IMR-90 (cell line): ENCODE measurements at regions not wholly inside any gene's neighbourhood (a gene's known extent, or its start where the extent isn't known, plus 50 kb on each side); places are given as distances from the start of the nearest gene placed in this dataset.

Experiments
- ATAC-seq: fragments of 200-7000 bp; cut with Tn5 transposase; 2 replicates; pipeline ENCODE4 v1.9.1; 2020; ENCODE audit warnings: low read depth, mild to moderate bottlenecking, moderate library complexity
- BruUV-seq: library from RNA; stranded (reverse); fragments of 400-500 nt; replicated peaks from 2 replicates; lab custom pipeline; 2021; lab: Mats Ljungman, UMichigan
- CTCF ChIA-PET: fragments of 300-600 bp; formaldehyde crosslinking; extraction: SDS; loops from one replicate; lab custom pipeline; 2021; ENCODE audit warnings: antibody characterized with exemption; lab: Yijun Ruan, JAX
- POLR2A ChIA-PET: fragments of 300-600 bp; sonication (Branson Sonifier 250); formaldehyde crosslinking; loops from one replicate; lab custom pipeline; 2022; ENCODE audit warnings: antibody characterized with exemption; ENCODE audit not compliant: unreplicated experiment; lab: Charles Lee
- DNase-seq: peaks from one replicate; pipeline ENCODE4 v3.0.0; 2013
- H2AFZ ChIP-seq: replicated peaks from 2 replicates; pipeline ENCODE3; 2013; ENCODE audit warnings: low read length, mild to moderate bottlenecking; ENCODE audit not compliant: poor library complexity
- H2AK5ac ChIP-seq: 2 replicates; pipeline ENCODE4 v1.6.1; 2013; ENCODE audit warnings: low read depth, low read length, inconsistent platforms
- H2AK9ac ChIP-seq: replicated peaks from 2 replicates; pipeline ENCODE3; 2013; ENCODE audit warnings: mild to moderate bottlenecking, low read depth, low read length, moderate library complexity; ENCODE audit not compliant: poor library complexity
- H2BK120ac ChIP-seq: 2 replicates; pipeline ENCODE4 v1.6.1; 2013; ENCODE audit warnings: low read depth, low read length, inconsistent platforms
- H2BK15ac ChIP-seq: 3 replicates; pipeline ENCODE4 v1.6.1; 2013; ENCODE audit warnings: low read depth, low read length, inconsistent platforms
- H2BK20ac ChIP-seq: 2 replicates; pipeline ENCODE4 v1.6.1; 2013; ENCODE audit warnings: low read depth, mild to moderate bottlenecking, inconsistent platforms, low read length, moderate library complexity
- H2BK5ac ChIP-seq: 2 replicates; pipeline ENCODE4 v1.6.1; 2013; ENCODE audit warnings: mild to moderate bottlenecking, low read depth, low read length, inconsistent platforms; ENCODE audit not compliant: poor library complexity, severe bottlenecking
- H3K14ac ChIP-seq: replicated peaks from 2 replicates; pipeline ENCODE4 v1.6.1; 2013; ENCODE audit warnings: low read depth, low read length, inconsistent platforms
- H3K18ac ChIP-seq: 2 replicates; pipeline ENCODE4 v1.6.1; 2013; ENCODE audit warnings: low read depth, low read length, control low read depth
- H3K23ac ChIP-seq: 2 replicates; pipeline ENCODE4 v1.6.1; 2013; ENCODE audit warnings: low read depth, low read length, inconsistent platforms
- H3K27ac ChIP-seq: 2 replicates; pipeline ENCODE4 v1.5.1; 2013; ENCODE audit warnings: mild to moderate bottlenecking, control low read depth, low read length; ENCODE audit not compliant: insufficient read depth
- H3K27me3 ChIP-seq: 2 replicates; pipeline ENCODE4 v1.6.1; 2013; ENCODE audit warnings: low read length; ENCODE audit not compliant: control insufficient read depth, insufficient read depth
- H3K36me3 ChIP-seq: 2 replicates; pipeline ENCODE4 v1.6.1; 2013; ENCODE audit warnings: low read length, mixed read lengths; ENCODE audit not compliant: control insufficient read depth, insufficient read depth
- H3K4ac ChIP-seq: 2 replicates; pipeline ENCODE4 v1.6.1; 2013; ENCODE audit warnings: low read depth, low read length, inconsistent platforms
- H3K4me1 ChIP-seq: 2 replicates; pipeline ENCODE4 v1.6.1; 2013; ENCODE audit warnings: low read length, mixed read lengths; ENCODE audit not compliant: control insufficient read depth, insufficient read depth
- H3K4me2 ChIP-seq: 2 replicates; pipeline ENCODE4 v1.6.1; 2013; ENCODE audit warnings: low read depth, mild to moderate bottlenecking, control low read depth, low read length, moderate library complexity
- H3K4me3 ChIP-seq: 2 replicates; pipeline ENCODE4 v1.5.1; 2013; ENCODE audit warnings: low read depth, mild to moderate bottlenecking, control low read depth, low read length, moderate library complexity; ENCODE audit not compliant: insufficient read depth
- H3K56ac ChIP-seq: 2 replicates; pipeline ENCODE4 v1.6.1; 2013; ENCODE audit warnings: low read length, inconsistent platforms; ENCODE audit not compliant: insufficient read depth; ENCODE audit errors: extremely low read depth
- H3K79me1 ChIP-seq, 2 experiments: 2 replicates each; pipeline ENCODE4 v1.6.1; 2013; ENCODE audit warnings: low read length in 2 of 2, inconsistent platforms in 1 of 2, low read depth in 1 of 2
- H3K9ac ChIP-seq: 2 replicates; pipeline ENCODE4 v1.6.1; 2013; ENCODE audit warnings: low read depth, low read length, control low read depth
- H3K9me1 ChIP-seq: 2 replicates; pipeline ENCODE4 v1.6.1; 2013; ENCODE audit warnings: low read length, inconsistent platforms; ENCODE audit not compliant: insufficient read depth
- H3K9me3 ChIP-seq: 2 replicates; pipeline ENCODE4 v1.6.1; 2013; ENCODE audit warnings: low read length; ENCODE audit not compliant: control insufficient read depth, insufficient read depth
- H4K20me1 ChIP-seq: 2 replicates; pipeline ENCODE4 v1.6.1; 2013; ENCODE audit warnings: low read length, inconsistent platforms; ENCODE audit not compliant: insufficient read depth
- H4K5ac ChIP-seq: 2 replicates; pipeline ENCODE4 v1.6.1; 2013; ENCODE audit warnings: mild to moderate bottlenecking, low read depth, low read length, control low read depth
- H4K8ac ChIP-seq, 2 experiments: 2 replicates each; pipeline ENCODE4 v1.6.1; 2013; ENCODE audit warnings: low read depth in 2 of 2, low read length in 2 of 2, control low read depth in 1 of 2, inconsistent platforms in 1 of 2
- H4K91ac ChIP-seq: 2 replicates; pipeline ENCODE4 v1.6.1; 2013; ENCODE audit warnings: low read depth, low read length, inconsistent platforms; ENCODE audit not compliant: insufficient read depth
- BHLHE40 ChIP-seq: fragments of 150-350 bp; IDR thresholded peaks from 2 replicates; pipeline ENCODE4 v1.6.1; 2016; ENCODE audit warnings: mild to moderate bottlenecking, low read depth, low read length
- CEBPB ChIP-seq: IDR thresholded peaks from 2 replicates; pipeline ENCODE4 v1.6.1; 2012; ENCODE audit warnings: low read depth, low read length, improper control_type of control experiment
- CHD1 ChIP-seq: IDR thresholded peaks from 2 replicates; pipeline ENCODE4 v1.6.1; 2012; ENCODE audit warnings: low read depth, low read length, improper control_type of control experiment
- FOS ChIP-seq: fragments of 150-350 bp; IDR thresholded peaks from 2 replicates; pipeline ENCODE4 v1.6.1; 2016; ENCODE audit warnings: low read depth, low read length
- MAFK ChIP-seq: IDR thresholded peaks from 2 replicates; pipeline ENCODE4 v1.6.1; 2012; ENCODE audit warnings: low read depth, low read length, improper control_type of control experiment
- MAZ ChIP-seq: IDR thresholded peaks from 2 replicates; pipeline ENCODE4 v1.6.1; 2012; ENCODE audit warnings: low read depth, mild to moderate bottlenecking, low read length, improper control_type of control experiment, moderate library complexity, borderline replicate concordance
- MXI1 ChIP-seq: IDR thresholded peaks from 2 replicates; pipeline ENCODE4 v1.6.1; 2012; ENCODE audit warnings: low read depth, mild to moderate bottlenecking, low read length, moderate library complexity, borderline replicate concordance
- NFE2L2 ChIP-seq: fragments of 150-350 bp; IDR thresholded peaks from 2 replicates; pipeline ENCODE4 v1.6.1; 2016; ENCODE audit warnings: low read depth, mild to moderate bottlenecking, low read length
- POLR2A ChIP-seq: IDR thresholded peaks from 2 replicates; pipeline ENCODE4 v1.6.1; 2012; ENCODE audit warnings: mild to moderate bottlenecking, low read depth, low read length
- RAD21 ChIP-seq: IDR thresholded peaks from 2 replicates; pipeline ENCODE4 v1.6.1; 2012; ENCODE audit warnings: low read length, improper control_type of control experiment
- RCOR1 ChIP-seq: IDR thresholded peaks from 2 replicates; pipeline ENCODE4 v1.6.1; 2012; ENCODE audit warnings: mild to moderate bottlenecking, low read length, improper control_type of control experiment; ENCODE audit not compliant: insufficient replicate concordance
- RFX5 ChIP-seq: IDR thresholded peaks from 2 replicates; pipeline ENCODE4 v1.8.0; 2012; ENCODE audit warnings: low read depth, mild to moderate bottlenecking, low read length, moderate library complexity
- SMC3 ChIP-seq: fragments of 150-350 bp; IDR thresholded peaks from 2 replicates; pipeline ENCODE4 v1.6.1; 2016; ENCODE audit warnings: low read depth, mild to moderate bottlenecking, antibody characterized with exemption, low read length, moderate library complexity
- USF2 ChIP-seq: fragments of 150-350 bp; IDR thresholded peaks from 2 replicates; pipeline ENCODE4 v1.6.1; 2017; ENCODE audit warnings: mild to moderate bottlenecking, antibody characterized with exemption, low read length, low read depth
- WGBS, 2 experiments: methylation state at CpG; one replicate each; pipeline versions ENCODE4 v1.1.5 to v1.1.7; 2013; ENCODE audit warnings: missing lambda C conversion rate in 2 of 2; ENCODE audit not compliant: insufficient read length in 1 of 2; ENCODE audit errors: extremely low coverage in 2 of 2; 5-methylcytosine and 5-hydroxymethylcytosine counted together
- dilution Hi-C: fragments of 300-500 bp; cut with HindIII; formaldehyde crosslinking; loops from one replicate; pipeline ENCODE4 v1.14.3; 2018; ENCODE audit warnings: low sequenced_read_pairs; ENCODE audit not compliant: unreplicated experiment
- in situ Hi-C: fragments of 300-500 bp; cut with MboI; formaldehyde crosslinking; loops from 3 replicates; pipeline ENCODE4 v1.14.3; 2019; ENCODE audit warnings: low sequenced_read_pairs, inconsistent platforms, mixed read lengths
- intact Hi-C: fragments of 100-400 bp; cut with micrococcal nuclease; formaldehyde crosslinking; loops from 2 replicates; pipeline ENCODE4 v1.10.0; 2022
- TF ChIP-seq, protein P1 (sequence below): conservative IDR thresholded peaks from 2 replicates; pipeline ENCODE4 v1.5.1; 2012; ENCODE audit warnings: mild to moderate bottlenecking, low read depth, low read length, improper control_type of control experiment
- TF ChIP-seq, protein P2 (sequence below): fragments of 150-350 bp; IDR thresholded peaks from 2 replicates; pipeline ENCODE4 v1.6.1; 2016; ENCODE audit warnings: low read depth, mild to moderate bottlenecking, low read length, moderate library complexity, borderline replicate concordance

DNA sequence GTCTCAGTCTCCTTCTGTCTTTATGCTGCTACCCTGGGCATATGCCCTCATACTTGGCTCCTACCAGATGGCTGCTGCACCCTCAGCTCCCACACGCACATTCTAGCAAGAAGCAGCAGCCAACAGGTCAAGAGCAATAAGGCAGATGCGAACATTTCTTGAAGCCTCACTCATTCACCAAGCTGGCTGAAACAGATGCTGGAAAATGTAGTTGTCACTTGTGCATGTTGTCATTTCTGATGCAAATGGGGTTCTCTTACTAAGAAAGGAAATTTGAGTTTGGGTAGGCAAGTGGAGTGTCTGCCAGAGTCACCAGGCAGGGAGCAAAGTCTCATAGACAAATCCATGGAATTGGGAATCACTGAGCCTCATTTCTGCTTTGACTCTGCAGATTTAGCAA, 57.4 kb upstream of the SORBS2 start:
- TF ChIP-seq RCOR1 (no peak), USF2 (no peak), MAFK (no peak), NFE2L2 (no peak), RAD21 (no peak), POLR2A (no peak), FOS (no peak), RFX5 (no peak), SMC3 (no peak), CEBPB (no peak), BHLHE40 (no peak), CHD1 (no peak), MXI1 (no peak), MAZ (no peak)
- TF ChIP-seq, protein P1, sequence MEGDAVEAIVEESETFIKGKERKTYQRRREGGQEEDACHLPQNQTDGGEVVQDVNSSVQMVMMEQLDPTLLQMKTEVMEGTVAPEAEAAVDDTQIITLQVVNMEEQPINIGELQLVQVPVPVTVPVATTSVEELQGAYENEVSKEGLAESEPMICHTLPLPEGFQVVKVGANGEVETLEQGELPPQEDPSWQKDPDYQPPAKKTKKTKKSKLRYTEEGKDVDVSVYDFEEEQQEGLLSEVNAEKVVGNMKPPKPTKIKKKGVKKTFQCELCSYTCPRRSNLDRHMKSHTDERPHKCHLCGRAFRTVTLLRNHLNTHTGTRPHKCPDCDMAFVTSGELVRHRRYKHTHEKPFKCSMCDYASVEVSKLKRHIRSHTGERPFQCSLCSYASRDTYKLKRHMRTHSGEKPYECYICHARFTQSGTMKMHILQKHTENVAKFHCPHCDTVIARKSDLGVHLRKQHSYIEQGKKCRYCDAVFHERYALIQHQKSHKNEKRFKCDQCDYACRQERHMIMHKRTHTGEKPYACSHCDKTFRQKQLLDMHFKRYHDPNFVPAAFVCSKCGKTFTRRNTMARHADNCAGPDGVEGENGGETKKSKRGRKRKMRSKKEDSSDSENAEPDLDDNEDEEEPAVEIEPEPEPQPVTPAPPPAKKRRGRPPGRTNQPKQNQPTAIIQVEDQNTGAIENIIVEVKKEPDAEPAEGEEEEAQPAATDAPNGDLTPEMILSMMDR = no peak
- TF ChIP-seq, protein P2, sequence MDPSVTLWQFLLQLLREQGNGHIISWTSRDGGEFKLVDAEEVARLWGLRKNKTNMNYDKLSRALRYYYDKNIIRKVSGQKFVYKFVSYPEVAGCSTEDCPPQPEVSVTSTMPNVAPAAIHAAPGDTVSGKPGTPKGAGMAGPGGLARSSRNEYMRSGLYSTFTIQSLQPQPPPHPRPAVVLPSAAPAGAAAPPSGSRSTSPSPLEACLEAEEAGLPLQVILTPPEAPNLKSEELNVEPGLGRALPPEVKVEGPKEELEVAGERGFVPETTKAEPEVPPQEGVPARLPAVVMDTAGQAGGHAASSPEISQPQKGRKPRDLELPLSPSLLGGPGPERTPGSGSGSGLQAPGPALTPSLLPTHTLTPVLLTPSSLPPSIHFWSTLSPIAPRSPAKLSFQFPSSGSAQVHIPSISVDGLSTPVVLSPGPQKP = no peak
- Histone ChIP-seq H4K20me1 (no peaks in the 10 kb centered on the region), H3K4ac (no peak overlapping the region), H4K5ac (no peak overlapping the region), H3K4me2 (no peak overlapping the region), H3K36me3 (no peaks in the 10 kb centered on the region), H3K27me3 (peaks cover 18% of the 10 kb centered on the region), H3K4me1 (peaks cover 4% of the 10 kb centered on the region; the same call in 1 of the 2 replicates), H2AK5ac (no peak overlapping the region), H3K9ac (no peak overlapping the region), H2BK15ac (no peak overlapping the region), H3K27ac (no peak overlapping the region), H3K14ac (no peak overlapping the region), H3K18ac (no peak overlapping the region), H3K4me3 (no peak overlapping the region), H3K23ac (no peak overlapping the region), H3K9me1 (no peaks in the 10 kb centered on the region), H2BK5ac (no peak overlapping the region), H4K91ac (no peak overlapping the region), H3K9me3 (no peaks in the 10 kb centered on the region), H2BK20ac (no peak overlapping the region), H4K8ac (no peak overlapping the region), H3K56ac (no peak overlapping the region), H2AK9ac (no peak overlapping the region), H2BK120ac (no peak overlapping the region), H2AFZ (no peak overlapping the region), H3K79me1 (no peaks in the 10 kb centered on the region)
- in situ Hi-C loops (no loop called here), intact Hi-C loops (no loop called here), dilution Hi-C loops (no loop called here)
- WGBS, 2 experiments = no CpG with 5 or more reads among the region's 2 CpGs
- BruUV-seq = no TSS peak
- ChIA-PET POLR2A (no interaction called here), CTCF (no interaction called here)
- ATAC-seq = no peak
- DNase-seq = no peak
